ENCODE measurements at regions not wholly inside any gene's neighbourhood (a gene's known extent, or its start where the extent isn't known, plus 50 kb on each side); places are given as distances from the start of the nearest gene placed in this dataset.

DNA sequence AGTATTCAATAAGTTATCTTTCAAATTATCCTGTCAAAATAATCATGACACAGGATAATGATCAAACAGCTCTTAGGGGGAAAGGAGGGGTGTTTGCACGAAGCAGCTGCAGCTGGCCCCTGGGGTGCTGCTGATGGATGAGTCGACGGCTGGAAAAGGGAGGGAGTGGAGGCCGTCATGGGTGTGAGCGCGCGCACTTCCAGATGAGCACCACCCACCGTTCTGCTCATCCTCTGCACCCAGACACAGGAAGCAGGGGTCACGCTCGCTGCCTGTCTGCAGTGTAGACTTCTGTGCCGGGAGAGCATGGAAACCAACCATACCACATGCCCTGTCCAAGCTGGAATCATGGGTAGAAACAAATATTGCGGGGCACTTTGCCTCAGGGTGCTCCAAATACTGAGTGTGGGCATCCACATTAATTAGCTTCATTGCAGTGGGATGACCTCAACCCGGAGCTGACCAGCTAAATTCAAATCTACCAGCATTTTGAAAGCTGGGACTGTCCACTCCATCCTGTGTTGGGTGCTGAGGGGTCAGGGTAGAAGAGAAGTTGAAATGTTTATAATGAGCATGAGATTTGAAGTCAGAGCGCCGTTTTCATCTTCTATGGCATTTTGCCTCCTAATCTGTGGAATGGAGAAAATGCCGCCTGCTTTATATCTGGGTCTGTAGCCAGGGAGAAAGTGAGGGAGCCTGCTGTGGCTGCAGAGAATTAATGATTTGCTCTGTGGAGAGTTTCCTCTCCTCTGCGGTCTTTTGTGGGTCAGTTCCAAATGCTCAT lies 802.4 kb downstream of the TBC1D22A start:
- no peak for DNase-seq

GRCh38 chr22:47564158-47564450 lies 801.7 kb downstream of the TBC1D22A start:
- no peak for DNase-seq

GRCh38 chr22:47563406-47564157 lies 801.1 kb downstream of the TBC1D22A start:
- no peak for DNase-seq

- no peak for DNase-seq
These were observed 799.3 kb downstream of the TBC1D22A start for GRCh38 chr22:47561766-47562165.

- no peak for DNase-seq
These were observed 798.7 kb downstream of the TBC1D22A start for GRCh38 chr22:47561115-47561675.

DNA sequence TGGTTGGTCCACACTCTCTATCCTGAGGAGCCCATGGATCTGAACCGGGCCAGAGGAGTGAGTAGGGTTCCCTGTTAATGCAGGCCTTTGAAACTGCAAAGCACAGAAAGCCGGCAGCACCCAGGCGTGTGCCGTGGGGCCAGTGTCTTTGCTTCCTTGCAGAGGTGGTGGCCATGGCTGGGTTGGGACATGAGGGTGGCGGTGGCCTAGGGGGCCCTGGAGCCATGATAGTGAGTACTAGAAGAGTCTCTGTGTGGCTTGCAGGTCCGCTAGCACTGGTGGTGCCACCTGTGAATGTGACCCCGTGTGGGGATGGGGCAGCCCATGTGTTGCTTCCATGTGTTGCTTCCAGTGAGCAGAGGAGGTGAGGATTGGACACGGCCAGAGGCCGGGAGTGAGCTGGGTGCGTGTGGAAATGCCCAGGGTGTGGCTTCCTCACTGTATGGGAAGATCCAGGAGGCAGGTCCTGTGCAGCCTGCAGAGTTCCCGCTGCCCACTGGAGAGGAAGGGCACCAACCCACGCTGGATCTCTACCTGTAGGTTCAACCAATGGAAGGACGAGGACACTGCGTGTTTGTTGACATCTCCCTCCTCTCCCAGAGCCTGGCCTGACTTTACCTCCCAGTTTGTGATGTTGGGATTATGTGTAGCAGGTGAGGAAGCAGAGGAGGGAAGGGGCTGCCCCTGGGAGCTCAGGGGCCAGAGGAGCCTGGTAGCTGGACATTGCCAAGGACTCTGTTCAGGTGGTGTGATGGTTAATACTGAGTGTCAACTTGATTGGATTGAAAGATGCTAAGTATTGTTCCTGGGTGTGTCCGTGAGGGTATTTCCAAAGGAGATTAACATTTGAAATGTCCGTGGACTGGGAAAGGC lies 796.6 kb downstream of the TBC1D22A start:
- no peak for DNase-seq

DNA sequence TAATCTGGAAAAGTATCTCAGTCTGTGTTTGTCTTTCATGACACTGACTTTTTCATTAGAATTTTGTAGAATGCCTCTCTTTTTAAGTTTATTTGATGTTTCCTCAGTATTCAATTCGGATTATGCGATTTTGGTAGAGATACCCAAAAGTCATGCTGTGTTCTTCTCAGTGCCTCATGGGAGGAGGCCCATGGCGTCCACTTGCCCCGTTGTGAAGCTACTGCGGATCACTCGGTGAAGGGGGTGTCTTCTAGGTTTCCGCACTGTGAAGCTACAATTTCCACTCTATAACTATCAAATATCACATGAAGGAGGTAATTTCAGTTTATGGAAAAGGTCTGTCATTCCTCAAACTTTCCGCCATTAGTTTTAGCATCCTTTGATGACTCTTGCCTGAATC lies 794.0 kb downstream of the TBC1D22A start:
- no peak for DNase-seq

DNA sequence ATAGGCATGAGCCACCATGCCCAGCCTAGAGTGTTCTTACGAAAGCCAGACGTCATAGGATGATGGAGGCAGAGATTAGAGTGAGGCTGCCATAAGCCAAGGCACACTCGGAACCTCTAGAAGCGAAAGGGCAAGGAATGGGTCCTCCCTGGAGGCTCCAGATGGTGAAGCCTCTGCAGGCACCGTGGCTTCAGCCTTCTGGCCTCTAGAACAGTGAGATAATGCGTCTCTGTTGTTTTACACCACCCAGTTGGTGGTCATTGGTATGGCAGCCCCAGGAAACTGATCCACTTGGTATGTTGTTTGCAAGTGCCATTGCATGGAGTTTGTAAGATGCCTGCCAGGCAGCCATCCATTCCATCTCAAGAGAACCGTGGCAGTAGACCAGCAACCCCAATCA lies 791.0 kb downstream of the TBC1D22A start:
- DNase-seq = no peak

GRCh38 chr22:47552541-47553205 lies 790.2 kb downstream of the TBC1D22A start:
- no peak for DNase-seq

- no peak for DNase-seq
These were observed 789.6 kb downstream of the TBC1D22A start for GRCh38 chr22:47552024-47552423.

DNA sequence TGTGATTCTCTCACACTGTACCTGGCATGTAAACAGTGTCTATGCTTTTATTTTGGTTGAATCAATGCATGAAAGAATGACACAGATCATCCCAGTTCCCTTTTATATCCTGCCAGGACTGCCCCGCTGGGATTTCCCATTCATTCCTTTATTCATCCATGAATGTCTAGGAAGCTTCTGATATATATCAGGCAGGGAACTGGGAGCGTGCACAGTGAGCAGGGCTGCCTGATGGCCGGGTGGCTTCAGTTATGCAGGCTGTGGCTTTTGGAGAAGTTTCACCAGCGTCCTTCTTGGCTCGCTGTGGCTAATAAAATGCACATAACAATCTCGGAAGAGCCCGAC lies 789.0 kb downstream of the TBC1D22A start:
- DNase-seq = no peak

- DNase-seq = no peak
These were observed 788.3 kb downstream of the TBC1D22A start for GRCh38 chr22:47550524-47551430.

- no peak for DNase-seq
These were observed 787.4 kb downstream of the TBC1D22A start for GRCh38 chr22:47549741-47550340.

GRCh38 chr22:47548953-47549740 lies 786.7 kb downstream of the TBC1D22A start:
- no peak for DNase-seq

GRCh38 chr22:47547881-47548650 lies 785.6 kb downstream of the TBC1D22A start:
- DNase-seq = no peak

DNA sequence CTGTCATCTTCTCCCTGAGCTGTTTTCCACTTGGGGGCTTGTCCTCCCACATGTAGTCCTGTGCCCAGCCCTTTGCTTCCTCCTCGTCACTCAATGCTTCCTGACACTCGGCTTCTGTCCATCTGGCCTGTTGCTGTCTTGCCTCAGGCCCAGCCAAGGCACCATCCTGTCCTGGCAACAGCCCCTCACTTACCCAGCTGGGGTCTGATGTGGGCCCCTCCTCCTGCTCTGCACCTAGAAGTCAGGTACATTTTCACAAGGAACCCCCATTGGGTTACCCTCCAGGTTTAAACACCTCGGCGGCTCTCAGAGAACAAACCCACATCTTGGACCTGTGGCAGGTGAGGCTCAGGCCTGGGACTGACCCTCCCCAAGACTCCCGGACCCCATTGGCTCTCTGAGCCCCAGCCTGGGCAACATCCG lies 784.8 kb downstream of the TBC1D22A start:
- no peak for DNase-seq

DNA sequence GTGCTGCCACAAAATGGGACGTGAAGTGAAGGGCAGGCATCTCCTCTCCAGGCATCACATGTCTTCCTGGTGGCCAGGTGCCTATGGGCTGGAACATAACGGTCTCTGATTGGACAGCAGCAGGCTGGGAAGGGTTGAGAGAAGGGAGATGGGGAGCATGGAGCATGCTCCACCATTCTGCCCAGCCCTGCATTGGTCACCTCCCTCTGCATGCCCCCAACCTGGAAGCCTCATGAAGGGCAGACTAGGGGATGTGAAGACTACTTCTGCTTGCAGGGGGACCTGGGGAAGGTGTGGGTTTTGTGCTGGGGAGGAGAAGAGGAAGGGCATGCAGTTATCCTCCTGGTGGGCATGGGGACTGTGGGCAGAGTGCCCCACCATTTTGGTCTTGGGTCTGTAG lies 782.2 kb downstream of the TBC1D22A start:
- no peak for DNase-seq

DNA sequence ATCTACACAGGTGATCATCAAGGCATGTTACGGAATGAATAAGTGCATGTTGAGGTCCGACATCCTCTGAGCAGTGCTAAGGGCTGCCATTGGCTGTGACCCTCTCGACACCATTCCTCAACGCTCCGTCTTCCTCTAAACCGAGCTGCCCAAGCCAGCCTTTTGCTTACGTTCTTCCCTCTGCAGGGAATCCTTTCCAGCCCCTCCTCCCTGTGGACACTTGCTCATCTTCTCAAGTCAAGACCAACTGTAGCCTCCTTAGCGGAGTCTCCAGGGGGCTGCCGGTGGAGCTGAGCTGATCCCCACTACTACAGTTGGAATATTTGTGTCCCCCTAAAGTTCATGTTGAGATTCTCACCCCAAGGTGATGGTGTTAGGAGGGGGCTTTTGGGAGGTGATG lies 781.0 kb downstream of the TBC1D22A start:
- DNase-seq = no peak

DNA sequence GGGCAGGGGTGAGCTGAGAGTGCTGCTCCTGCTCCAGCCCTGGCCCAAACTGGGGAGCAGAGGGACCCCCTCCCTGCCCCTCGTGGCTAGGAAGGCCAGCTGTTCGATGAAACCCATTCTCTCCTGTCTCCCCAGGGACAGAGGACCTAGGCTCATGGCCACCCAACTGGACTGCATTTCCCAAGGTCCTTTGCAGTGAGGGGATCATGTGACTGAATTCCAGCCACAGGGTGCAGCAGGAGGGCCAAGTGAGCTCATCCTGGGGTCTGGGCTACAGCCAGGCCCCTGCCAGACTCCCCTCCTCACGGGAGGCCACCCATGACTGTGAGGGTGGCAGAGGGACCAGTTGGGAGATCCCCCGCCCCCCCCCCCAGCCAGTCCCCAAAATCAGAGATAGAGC lies 777.6 kb downstream of the TBC1D22A start:
- DNase-seq = no peak
